Erythroblast (primary cell): ENCODE measurements at regions not wholly inside any gene's neighbourhood (a gene's known extent, or its start where the extent isn't known, plus 50 kb on each side); places are given as distances from the start of the nearest gene placed in this dataset.

ENCODE experiments used
- GATA1 ChIP-seq: IDR thresholded peaks from 2 replicates; pipeline ENCODE4 v1.6.1; 2011; ENCODE audit warnings: low read depth, mild to moderate bottlenecking, control low read depth, low read length, moderate library complexity
- POLR2A ChIP-seq: IDR thresholded peaks from 2 replicates; pipeline ENCODE4 v1.6.1; 2011; ENCODE audit warnings: mild to moderate bottlenecking, low read length

DNA sequence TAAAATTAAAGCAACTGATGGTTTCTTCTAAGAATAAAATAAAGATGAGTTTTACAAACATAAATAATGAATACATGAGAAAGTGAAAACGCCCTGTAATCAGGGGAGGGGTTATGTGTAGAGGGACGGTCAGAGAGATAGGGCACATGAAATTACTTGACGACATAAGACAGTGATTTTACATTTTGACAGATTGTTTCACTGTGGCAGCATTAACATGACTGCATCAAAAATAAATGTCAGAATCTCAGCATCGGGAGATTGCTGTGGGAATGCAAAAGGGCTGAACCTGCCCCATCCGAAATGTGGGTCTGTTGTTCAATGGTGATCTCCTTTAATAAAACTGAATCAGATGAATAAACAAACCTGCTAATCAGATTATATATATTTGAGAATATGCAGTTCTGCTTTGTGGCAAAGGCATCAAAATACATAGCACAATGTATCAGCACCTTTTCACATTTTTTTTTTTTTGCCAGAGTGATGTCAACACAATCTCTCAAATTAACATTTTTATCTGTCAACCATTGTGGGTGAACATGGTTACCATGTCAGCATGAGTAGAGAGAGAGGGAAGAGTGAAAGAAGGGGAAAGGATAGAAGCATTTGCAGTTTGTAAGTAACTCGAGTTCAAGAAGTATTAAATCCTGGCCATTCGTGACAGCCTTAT lies 177.1 kb upstream of the MAN1A1 start:
- TF ChIP-seq POLR2A (no peak), GATA1 (no peak)
